ENCODE measurements at regions not wholly inside any gene's neighbourhood (a gene's known extent, or its start where the extent isn't known, plus 50 kb on each side); places are given as distances from the start of the nearest gene placed in this dataset.

- no peak for DNase-seq (ENCODE audit: low read depth in 1 of 2, low spot score in 1 of 2)
- Histone ChIP-seq H3K4me1 (ENCODE audit: low read depth) (peaks cover 4% of the 10 kb centered on the region), H3K36me3 (no peaks in the 10 kb centered on the region), H3K9me3 (ENCODE audit: low read depth) (no peaks in the 10 kb centered on the region), H3K27ac (no peak overlapping the region), H3K27me3 (no peaks in the 10 kb centered on the region), H3K4me3 (no peak overlapping the region)
- no peak for TF ChIP-seq CTCF (IDR thresholded peaks at IDR 0.05; ENCODE audit: low read depth, low read length)
These were observed 146.8 kb downstream of the PIK3R1 start for GRCh38 chr5:68362331-68362730.

- peaks cover 6% of the 10 kb centered on the region for H3K4me1 ChIP-seq (ENCODE audit: low read depth)
- no peak overlapping the region for H3K4me3 ChIP-seq
- no peak for DNase-seq (ENCODE audit: low read depth in 1 of 2, low spot score in 1 of 2)
- H3K9me3 ChIP-seq (ENCODE audit: low read depth) = no peaks in the 10 kb centered on the region
- no peaks in the 10 kb centered on the region for H3K36me3 ChIP-seq
- H3K27ac ChIP-seq = no peak overlapping the region
- H3K27me3 ChIP-seq = no peaks in the 10 kb centered on the region
- no peak for TF ChIP-seq CTCF (IDR thresholded peaks at IDR 0.05; ENCODE audit: low read depth, low read length)
These were observed 150.3 kb downstream of the PIK3R1 start for GRCh38 chr5:68365889-68366288.

- Histone ChIP-seq H3K9me3 (ENCODE audit: low read depth) (no peaks in the 10 kb centered on the region), H3K4me3 (no peak overlapping the region), H3K36me3 (no peaks in the 10 kb centered on the region), H3K27ac (no peak overlapping the region), H3K27me3 (no peaks in the 10 kb centered on the region), H3K4me1 (ENCODE audit: low read depth) (peaks cover 6% of the 10 kb centered on the region)
- no peak for DNase-seq (ENCODE audit: low read depth in 1 of 2, low spot score in 1 of 2)
- no peak for TF ChIP-seq CTCF (IDR thresholded peaks at IDR 0.05; ENCODE audit: low read depth, low read length)
These were observed 151.7 kb downstream of the PIK3R1 start for GRCh38 chr5:68367287-68367686.

GRCh38 chr5:68367717-68368116, 152.2 kb downstream of the PIK3R1 start:
- Histone ChIP-seq H3K4me3 (no peak overlapping the region), H3K9me3 (ENCODE audit: low read depth) (no peaks in the 10 kb centered on the region), H3K27ac (no peak overlapping the region), H3K27me3 (no peaks in the 10 kb centered on the region), H3K36me3 (no peaks in the 10 kb centered on the region), H3K4me1 (ENCODE audit: low read depth) (peaks cover 6% of the 10 kb centered on the region)
- DNase-seq (ENCODE audit: low read depth in 1 of 2, low spot score in 1 of 2) = no peak
- TF ChIP-seq CTCF (IDR thresholded peaks at IDR 0.05; ENCODE audit: low read depth, low read length) = no peak

- Histone ChIP-seq H3K27me3 (no peaks in the 10 kb centered on the region), H3K9me3 (ENCODE audit: low read depth) (no peaks in the 10 kb centered on the region), H3K27ac (no peak overlapping the region), H3K36me3 (no peaks in the 10 kb centered on the region), H3K4me1 (ENCODE audit: low read depth) (peaks cover 6% of the 10 kb centered on the region), H3K4me3 (no peak overlapping the region)
- DNase-seq (ENCODE audit: low read depth in 1 of 2, low spot score in 1 of 2) = no peak
- TF ChIP-seq CTCF (IDR thresholded peaks at IDR 0.05; ENCODE audit: low read depth, low read length) = no peak
These were observed 152.9 kb downstream of the PIK3R1 start for GRCh38 chr5:68368311-68369022.

Data from cardiac muscle cell (in vitro differentiated cells and primary cell).